GM12872 (cell line): ENCODE measurements at regions not wholly inside any gene's neighbourhood (a gene's known extent, or its start where the extent isn't known, plus 50 kb on each side); places are given as distances from the start of the nearest gene placed in this dataset.

Source experiments
- CTCF ChIP-seq: IDR thresholded peaks from 3 replicates; pipeline ENCODE4 v1.5.1; 2011; ENCODE audit warnings: low read depth, mild to moderate bottlenecking, low read length, moderate library complexity; ENCODE audit not compliant: insufficient read depth

- no peak for TF ChIP-seq CTCF
These were observed 276.3 kb upstream of the AGA start for GRCh38 chr4:177718514-177718913.

- no peak for TF ChIP-seq CTCF
These were observed 283.9 kb upstream of the AGA start for GRCh38 chr4:177726111-177726510.

- no peak for TF ChIP-seq CTCF
These were observed 286.3 kb upstream of the AGA start for GRCh38 chr4:177728361-177729152.

- no peak for TF ChIP-seq CTCF
These were observed 287.4 kb upstream of the AGA start for GRCh38 chr4:177729681-177730080.

- no peak for TF ChIP-seq CTCF
These were observed 295.2 kb upstream of the AGA start for GRCh38 chr4:177737387-177737940.

GRCh38 chr4:177740563-177740962 lies 298.3 kb upstream of the AGA start:
- TF ChIP-seq CTCF, result no peak

- TF ChIP-seq CTCF, result no peak
These were observed 317.5 kb upstream of the AGA start for GRCh38 chr4:177759729-177760128.
